H1 (cell line): ENCODE measurements at regions not wholly inside any gene's neighbourhood (a gene's known extent, or its start where the extent isn't known, plus 50 kb on each side); places are given as distances from the start of the nearest gene placed in this dataset.

ENCODE experiments used
- RBBP5 ChIP-seq: IDR thresholded peaks from 2 replicates; pipeline ENCODE4 v1.7.1; 2012; ENCODE audit warnings: low read depth, mild to moderate bottlenecking, inconsistent platforms, low read length, moderate library complexity, borderline replicate concordance
- TF ChIP-seq, protein P1 (sequence below): fragments of 300-600 bp; sonication (generic); IDR thresholded peaks from 2 replicates; pipeline ENCODE4 v1.7.1; 2012; ENCODE audit warnings: low read length, moderate library complexity, mild to moderate bottlenecking, inconsistent platforms; ENCODE audit not compliant: insufficient replicate concordance
- TF ChIP-seq, protein P2 (sequence below): IDR thresholded peaks from 2 replicates; pipeline ENCODE4 v1.6.1; 2011; ENCODE audit warnings: low read depth, mild to moderate bottlenecking, low read length; ENCODE audit not compliant: insufficient read depth

DNA sequence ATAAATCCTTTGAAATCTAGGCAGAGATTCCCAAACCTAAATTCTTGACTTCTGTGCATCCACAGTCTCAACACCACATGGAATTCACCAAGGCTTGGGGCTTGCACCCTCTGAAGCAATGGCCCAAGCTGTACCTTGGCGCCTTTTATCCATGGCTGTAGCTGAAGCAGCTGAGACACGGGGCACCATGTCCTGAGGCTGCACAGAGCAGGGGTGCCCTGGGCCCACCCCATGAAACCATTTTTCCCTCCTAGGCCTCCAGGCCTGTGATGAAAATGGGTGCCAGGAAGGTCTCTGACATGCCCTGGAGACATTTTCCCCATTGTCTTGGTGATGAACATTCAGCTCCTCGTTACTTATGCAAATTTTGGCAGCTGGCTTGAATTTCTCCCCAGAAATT lies 158.6 kb upstream of the NUDT12 start (continued):
- TF ChIP-seq, protein P1, sequence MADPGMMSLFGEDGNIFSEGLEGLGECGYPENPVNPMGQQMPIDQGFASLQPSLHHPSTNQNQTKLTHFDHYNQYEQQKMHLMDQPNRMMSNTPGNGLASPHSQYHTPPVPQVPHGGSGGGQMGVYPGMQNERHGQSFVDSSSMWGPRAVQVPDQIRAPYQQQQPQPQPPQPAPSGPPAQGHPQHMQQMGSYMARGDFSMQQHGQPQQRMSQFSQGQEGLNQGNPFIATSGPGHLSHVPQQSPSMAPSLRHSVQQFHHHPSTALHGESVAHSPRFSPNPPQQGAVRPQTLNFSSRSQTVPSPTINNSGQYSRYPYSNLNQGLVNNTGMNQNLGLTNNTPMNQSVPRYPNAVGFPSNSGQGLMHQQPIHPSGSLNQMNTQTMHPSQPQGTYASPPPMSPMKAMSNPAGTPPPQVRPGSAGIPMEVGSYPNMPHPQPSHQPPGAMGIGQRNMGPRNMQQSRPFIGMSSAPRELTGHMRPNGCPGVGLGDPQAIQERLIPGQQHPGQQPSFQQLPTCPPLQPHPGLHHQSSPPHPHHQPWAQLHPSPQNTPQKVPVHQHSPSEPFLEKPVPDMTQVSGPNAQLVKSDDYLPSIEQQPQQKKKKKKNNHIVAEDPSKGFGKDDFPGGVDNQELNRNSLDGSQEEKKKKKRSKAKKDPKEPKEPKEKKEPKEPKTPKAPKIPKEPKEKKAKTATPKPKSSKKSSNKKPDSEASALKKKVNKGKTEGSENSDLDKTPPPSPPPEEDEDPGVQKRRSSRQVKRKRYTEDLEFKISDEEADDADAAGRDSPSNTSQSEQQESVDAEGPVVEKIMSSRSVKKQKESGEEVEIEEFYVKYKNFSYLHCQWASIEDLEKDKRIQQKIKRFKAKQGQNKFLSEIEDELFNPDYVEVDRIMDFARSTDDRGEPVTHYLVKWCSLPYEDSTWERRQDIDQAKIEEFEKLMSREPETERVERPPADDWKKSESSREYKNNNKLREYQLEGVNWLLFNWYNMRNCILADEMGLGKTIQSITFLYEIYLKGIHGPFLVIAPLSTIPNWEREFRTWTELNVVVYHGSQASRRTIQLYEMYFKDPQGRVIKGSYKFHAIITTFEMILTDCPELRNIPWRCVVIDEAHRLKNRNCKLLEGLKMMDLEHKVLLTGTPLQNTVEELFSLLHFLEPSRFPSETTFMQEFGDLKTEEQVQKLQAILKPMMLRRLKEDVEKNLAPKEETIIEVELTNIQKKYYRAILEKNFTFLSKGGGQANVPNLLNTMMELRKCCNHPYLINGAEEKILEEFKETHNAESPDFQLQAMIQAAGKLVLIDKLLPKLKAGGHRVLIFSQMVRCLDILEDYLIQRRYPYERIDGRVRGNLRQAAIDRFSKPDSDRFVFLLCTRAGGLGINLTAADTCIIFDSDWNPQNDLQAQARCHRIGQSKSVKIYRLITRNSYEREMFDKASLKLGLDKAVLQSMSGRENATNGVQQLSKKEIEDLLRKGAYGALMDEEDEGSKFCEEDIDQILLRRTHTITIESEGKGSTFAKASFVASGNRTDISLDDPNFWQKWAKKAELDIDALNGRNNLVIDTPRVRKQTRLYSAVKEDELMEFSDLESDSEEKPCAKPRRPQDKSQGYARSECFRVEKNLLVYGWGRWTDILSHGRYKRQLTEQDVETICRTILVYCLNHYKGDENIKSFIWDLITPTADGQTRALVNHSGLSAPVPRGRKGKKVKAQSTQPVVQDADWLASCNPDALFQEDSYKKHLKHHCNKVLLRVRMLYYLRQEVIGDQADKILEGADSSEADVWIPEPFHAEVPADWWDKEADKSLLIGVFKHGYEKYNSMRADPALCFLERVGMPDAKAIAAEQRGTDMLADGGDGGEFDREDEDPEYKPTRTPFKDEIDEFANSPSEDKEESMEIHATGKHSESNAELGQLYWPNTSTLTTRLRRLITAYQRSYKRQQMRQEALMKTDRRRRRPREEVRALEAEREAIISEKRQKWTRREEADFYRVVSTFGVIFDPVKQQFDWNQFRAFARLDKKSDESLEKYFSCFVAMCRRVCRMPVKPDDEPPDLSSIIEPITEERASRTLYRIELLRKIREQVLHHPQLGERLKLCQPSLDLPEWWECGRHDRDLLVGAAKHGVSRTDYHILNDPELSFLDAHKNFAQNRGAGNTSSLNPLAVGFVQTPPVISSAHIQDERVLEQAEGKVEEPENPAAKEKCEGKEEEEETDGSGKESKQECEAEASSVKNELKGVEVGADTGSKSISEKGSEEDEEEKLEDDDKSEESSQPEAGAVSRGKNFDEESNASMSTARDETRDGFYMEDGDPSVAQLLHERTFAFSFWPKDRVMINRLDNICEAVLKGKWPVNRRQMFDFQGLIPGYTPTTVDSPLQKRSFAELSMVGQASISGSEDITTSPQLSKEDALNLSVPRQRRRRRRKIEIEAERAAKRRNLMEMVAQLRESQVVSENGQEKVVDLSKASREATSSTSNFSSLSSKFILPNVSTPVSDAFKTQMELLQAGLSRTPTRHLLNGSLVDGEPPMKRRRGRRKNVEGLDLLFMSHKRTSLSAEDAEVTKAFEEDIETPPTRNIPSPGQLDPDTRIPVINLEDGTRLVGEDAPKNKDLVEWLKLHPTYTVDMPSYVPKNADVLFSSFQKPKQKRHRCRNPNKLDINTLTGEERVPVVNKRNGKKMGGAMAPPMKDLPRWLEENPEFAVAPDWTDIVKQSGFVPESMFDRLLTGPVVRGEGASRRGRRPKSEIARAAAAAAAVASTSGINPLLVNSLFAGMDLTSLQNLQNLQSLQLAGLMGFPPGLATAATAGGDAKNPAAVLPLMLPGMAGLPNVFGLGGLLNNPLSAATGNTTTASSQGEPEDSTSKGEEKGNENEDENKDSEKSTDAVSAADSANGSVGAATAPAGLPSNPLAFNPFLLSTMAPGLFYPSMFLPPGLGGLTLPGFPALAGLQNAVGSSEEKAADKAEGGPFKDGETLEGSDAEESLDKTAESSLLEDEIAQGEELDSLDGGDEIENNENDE: no peak
- TF ChIP-seq RBBP5: no peak
- TF ChIP-seq, protein P2, sequence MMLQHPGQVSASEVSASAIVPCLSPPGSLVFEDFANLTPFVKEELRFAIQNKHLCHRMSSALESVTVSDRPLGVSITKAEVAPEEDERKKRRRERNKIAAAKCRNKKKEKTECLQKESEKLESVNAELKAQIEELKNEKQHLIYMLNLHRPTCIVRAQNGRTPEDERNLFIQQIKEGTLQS: no peak
